ENCODE measurements at regions not wholly inside any gene's neighbourhood (a gene's known extent, or its start where the extent isn't known, plus 50 kb on each side); places are given as distances from the start of the nearest gene placed in this dataset.

DNA sequence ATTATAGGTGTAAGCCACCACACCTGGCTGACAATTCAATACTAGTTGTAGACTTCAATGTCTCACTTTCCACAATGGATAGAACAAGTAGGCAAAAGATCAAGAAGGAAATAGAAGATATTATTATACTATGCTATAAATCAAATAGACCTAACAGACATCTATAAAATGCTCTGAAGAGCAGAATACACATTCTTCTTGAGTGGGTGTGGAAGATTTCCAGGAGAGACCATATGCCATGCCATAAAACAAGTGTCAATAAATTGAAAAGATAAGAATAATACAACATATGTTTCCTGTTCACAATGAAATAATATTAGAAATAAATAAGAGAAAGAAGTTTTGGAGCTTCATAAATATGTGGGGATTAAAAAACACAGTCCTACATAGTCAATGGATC is 179.3 kb upstream of the AMOT start:
- BruUV-seq (replicated peaks): no TSS peak
- intact Hi-C loops (cut with micrococcal nuclease): no loop called here
- Mint-ChIP-seq H3K9me3 (ENCODE audit: unreplicated experiment) (no peaks in the 10 kb centered on the region), H3K4me1 (ENCODE audit: insufficient read depth, unreplicated experiment) (no peaks in the 10 kb centered on the region), H3K27me3 (ENCODE audit: insufficient read depth, unreplicated experiment) (peaks cover 71% of the 10 kb centered on the region), H3K27ac (ENCODE audit: low read depth, unreplicated experiment) (no peak overlapping the region), H3K36me3 (ENCODE audit: insufficient read depth, unreplicated experiment) (no peaks in the 10 kb centered on the region), H3K4me3 (ENCODE audit: unreplicated experiment) (no peak overlapping the region)
- no peak for DNase-seq (ENCODE audit: unreplicated experiment)
- POLR2A ChIA-PET: no interaction called here
- TF ChIP-seq, protein P1, sequence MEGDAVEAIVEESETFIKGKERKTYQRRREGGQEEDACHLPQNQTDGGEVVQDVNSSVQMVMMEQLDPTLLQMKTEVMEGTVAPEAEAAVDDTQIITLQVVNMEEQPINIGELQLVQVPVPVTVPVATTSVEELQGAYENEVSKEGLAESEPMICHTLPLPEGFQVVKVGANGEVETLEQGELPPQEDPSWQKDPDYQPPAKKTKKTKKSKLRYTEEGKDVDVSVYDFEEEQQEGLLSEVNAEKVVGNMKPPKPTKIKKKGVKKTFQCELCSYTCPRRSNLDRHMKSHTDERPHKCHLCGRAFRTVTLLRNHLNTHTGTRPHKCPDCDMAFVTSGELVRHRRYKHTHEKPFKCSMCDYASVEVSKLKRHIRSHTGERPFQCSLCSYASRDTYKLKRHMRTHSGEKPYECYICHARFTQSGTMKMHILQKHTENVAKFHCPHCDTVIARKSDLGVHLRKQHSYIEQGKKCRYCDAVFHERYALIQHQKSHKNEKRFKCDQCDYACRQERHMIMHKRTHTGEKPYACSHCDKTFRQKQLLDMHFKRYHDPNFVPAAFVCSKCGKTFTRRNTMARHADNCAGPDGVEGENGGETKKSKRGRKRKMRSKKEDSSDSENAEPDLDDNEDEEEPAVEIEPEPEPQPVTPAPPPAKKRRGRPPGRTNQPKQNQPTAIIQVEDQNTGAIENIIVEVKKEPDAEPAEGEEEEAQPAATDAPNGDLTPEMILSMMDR (IDR thresholded peaks at IDR 0.05; ENCODE audit: unreplicated experiment): no peak
- CTCF ChIA-PET: interaction anchor here (0.7 kb wide), 1 partner anchor 754 kb away, joined by 3 read pairs; no protein-coding TSS in a partner anchor

DNA sequence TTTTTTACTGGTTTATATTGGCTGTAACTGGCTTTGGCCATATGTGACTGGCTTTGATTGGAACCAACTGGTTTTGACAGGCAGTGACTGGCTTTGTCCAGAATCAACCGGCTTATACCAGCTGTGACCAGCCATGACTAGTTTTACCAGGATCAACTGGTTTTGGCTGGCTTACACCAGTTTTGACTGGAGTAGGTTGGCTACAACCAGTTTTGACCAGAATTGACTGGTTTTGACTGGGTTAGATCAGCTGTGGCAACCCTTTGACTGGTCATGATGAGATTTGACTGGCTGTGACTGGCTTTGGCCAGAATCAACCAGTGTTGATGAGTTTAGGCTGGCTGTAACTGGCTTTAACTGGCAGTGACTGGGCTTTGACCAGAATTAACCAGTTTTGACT is 169.2 kb upstream of the AMOT start:
- BruUV-seq (replicated peaks): no TSS peak
- Mint-ChIP-seq H3K36me3 (ENCODE audit: insufficient read depth, unreplicated experiment) (no peaks in the 10 kb centered on the region), H3K27ac (ENCODE audit: low read depth, unreplicated experiment) (no peak overlapping the region), H3K4me3 (ENCODE audit: unreplicated experiment) (no peak overlapping the region), H3K4me1 (ENCODE audit: insufficient read depth, unreplicated experiment) (no peaks in the 10 kb centered on the region), H3K27me3 (ENCODE audit: insufficient read depth, unreplicated experiment) (peaks cover 37% of the 10 kb centered on the region), H3K9me3 (ENCODE audit: unreplicated experiment) (no peaks in the 10 kb centered on the region)
- POLR2A ChIA-PET: interaction anchor here (1.4 kb wide), 1 partner anchor 12 kb away, joined by 4 read pairs; no protein-coding TSS in a partner anchor
- DNase-seq (ENCODE audit: unreplicated experiment): no peak
- TF ChIP-seq, protein P1 (IDR thresholded peaks at IDR 0.05; ENCODE audit: unreplicated experiment): no peak
- CTCF ChIA-PET: interaction anchor here (0.8 kb wide), 1 partner anchor 8 kb away, joined by 3 read pairs; no protein-coding TSS in a partner anchor
- intact Hi-C loops (cut with micrococcal nuclease): no loop called here

DNA sequence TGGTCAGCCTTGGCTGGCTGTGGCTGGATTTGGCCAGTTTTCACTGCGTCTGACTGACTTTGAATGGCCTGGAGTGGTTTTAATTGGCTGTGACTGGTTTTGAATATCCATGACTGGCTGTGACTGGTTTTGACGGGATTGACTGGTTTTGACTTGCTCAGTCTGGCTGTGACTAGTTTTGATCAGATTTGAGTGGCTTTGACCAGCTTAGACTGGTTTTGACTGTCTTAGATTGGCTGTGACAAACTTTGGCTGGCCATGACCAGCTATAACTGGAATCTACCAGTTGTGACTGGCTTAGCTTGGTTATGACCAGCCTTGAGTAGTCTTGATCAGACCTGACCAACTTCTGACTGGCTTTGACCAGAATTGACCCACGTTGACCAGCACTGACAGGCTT is 168.4 kb upstream of the AMOT start:
- Mint-ChIP-seq H3K4me3 (ENCODE audit: unreplicated experiment) (no peak overlapping the region), H3K27me3 (ENCODE audit: insufficient read depth, unreplicated experiment) (peaks cover 29% of the 10 kb centered on the region), H3K9me3 (ENCODE audit: unreplicated experiment) (no peaks in the 10 kb centered on the region), H3K36me3 (ENCODE audit: insufficient read depth, unreplicated experiment) (no peaks in the 10 kb centered on the region), H3K27ac (ENCODE audit: low read depth, unreplicated experiment) (no peak overlapping the region), H3K4me1 (ENCODE audit: insufficient read depth, unreplicated experiment) (no peaks in the 10 kb centered on the region)
- CTCF ChIA-PET: no interaction called here
- no peak for DNase-seq (ENCODE audit: unreplicated experiment)
- BruUV-seq (replicated peaks): no TSS peak
- intact Hi-C loops (cut with micrococcal nuclease): no loop called here
- POLR2A ChIA-PET: interaction anchor here (1.4 kb wide), 1 partner anchor 12 kb away, joined by 4 read pairs; no protein-coding TSS in a partner anchor
- TF ChIP-seq, protein P1 (IDR thresholded peaks at IDR 0.05; ENCODE audit: unreplicated experiment): no peak

DNA sequence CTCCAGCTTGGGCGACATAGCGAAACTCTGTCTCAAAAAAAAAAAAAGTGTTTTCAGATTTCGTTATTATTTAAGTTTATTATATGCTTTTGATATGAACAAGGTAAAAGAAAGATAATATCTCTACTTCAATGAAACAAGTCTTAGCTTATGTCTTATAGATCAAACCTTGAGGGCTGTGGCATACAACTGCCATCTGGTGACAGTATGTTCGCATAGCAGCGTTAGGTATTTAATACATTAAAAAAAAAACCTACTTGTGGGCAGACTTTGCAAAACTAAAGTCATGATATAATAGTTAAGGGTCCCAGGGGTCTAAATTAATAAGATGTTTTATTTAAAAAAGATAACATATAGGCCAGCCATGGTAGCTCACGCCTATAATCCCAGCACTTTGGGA is 161.2 kb upstream of the AMOT start:
- Mint-ChIP-seq H3K4me3 (ENCODE audit: unreplicated experiment) (no peak overlapping the region), H3K27me3 (ENCODE audit: insufficient read depth, unreplicated experiment) (peaks cover 73% of the 10 kb centered on the region), H3K9me3 (ENCODE audit: unreplicated experiment) (no peaks in the 10 kb centered on the region), H3K4me1 (ENCODE audit: insufficient read depth, unreplicated experiment) (no peaks in the 10 kb centered on the region), H3K27ac (ENCODE audit: low read depth, unreplicated experiment) (no peak overlapping the region), H3K36me3 (ENCODE audit: insufficient read depth, unreplicated experiment) (no peaks in the 10 kb centered on the region)
- DNase-seq (ENCODE audit: unreplicated experiment): no peak
- ChIA-PET POLR2A (no interaction called here), CTCF (interaction anchor here (0.7 to 1.2 kb wide), 5 partner anchors 8 to 1259 kb away, joined by 3 to 7 read pairs (median 3); no protein-coding TSS in a partner anchor)
- no TSS peak for BruUV-seq (replicated peaks)
- intact Hi-C loops (cut with micrococcal nuclease): no loop called here
- TF ChIP-seq, protein P1 (IDR thresholded peaks at IDR 0.05; ENCODE audit: unreplicated experiment): no peak
